A549 (cell line): ENCODE measurements at regions not wholly inside any gene's neighbourhood (a gene's known extent, or its start where the extent isn't known, plus 50 kb on each side); places are given as distances from the start of the nearest gene placed in this dataset.

Source experiments
- ATAC-seq, 2 experiments: fragments of 200-7000 bp in 1 of 2; fragments of >200 bp in 1 of 2; cut with Nextera tagmentation in 1 of 2; cut with Tn5 transposase in 1 of 2; 3 replicates each; pipeline versions ENCODE4 v1.8.0 to v1.9.1; 2018 to 2020; ENCODE audit warnings: mild to moderate bottlenecking in 1 of 2, moderate library complexity in 1 of 2
- CTCF ChIA-PET: fragments of 300-600 bp; sonication (Branson Sonifier 250); formaldehyde crosslinking; extraction: SDS; loops from one replicate; lab custom pipeline; 2021; ENCODE audit warnings: antibody characterized with exemption, inconsistent platforms; lab: Yijun Ruan, JAX
- POLR2A ChIA-PET: fragments of 350-600 bp; formaldehyde crosslinking; extraction: SDS; loops from one replicate; lab custom pipeline; 2021; ENCODE audit warnings: antibody characterized with exemption, inconsistent platforms; lab: Yijun Ruan, JAX
- DNase-seq, 2 experiments: peaks; one replicate each; pipeline versions ENCODE4 v3.0.0 to v3.0.0-alpha.2; 2011 to 2016; ENCODE audit warnings: low read depth in 1 of 2, low spot score in 1 of 2
- FAIRE-seq: peaks from 2 replicates; lab custom pipeline; 2011; peaks lifted over from hg19 to GRCh38; lab: Jason Lieb, UNC
- H3K27ac ChIP-seq, 2 experiments: fragments of >200 bp; sonication (Bioruptor Twin); formaldehyde crosslinking; 3 replicates each; pipeline ENCODE4 v1.5.1; 2016 to 2017
- H3K4me1 ChIP-seq: fragments of >200 bp; sonication (Bioruptor Twin); formaldehyde crosslinking; 3 replicates; pipeline ENCODE4 v1.6.1; 2016
- H3K4me2 ChIP-seq: fragments of >200 bp; sonication (Bioruptor Twin); formaldehyde crosslinking; 3 replicates; pipeline ENCODE4 v1.6.1; 2016
- H3K4me3 ChIP-seq: fragments of >200 bp; sonication (Bioruptor Twin); formaldehyde crosslinking; 3 replicates; pipeline ENCODE4 v1.5.1; 2016
- H3K9me3 ChIP-seq: fragments of >200 bp; sonication (Bioruptor Twin); formaldehyde crosslinking; 3 replicates; pipeline ENCODE4 v1.6.1; 2016
- CBX2 ChIP-seq: fragments of 200-600 bp; sonication (generic); IDR thresholded peaks from 2 replicates; pipeline ENCODE4 v1.6.1; 2016; ENCODE audit warnings: low read depth, mild to moderate bottlenecking, borderline replicate concordance
- CBX8 ChIP-seq: fragments of 200-600 bp; sonication (generic); IDR thresholded peaks from 2 replicates; pipeline ENCODE4 v1.6.1; 2016
- CEBPB ChIP-seq, 2 experiments: fragments of >200 bp in 1 of 2; sonication (Bioruptor Twin) in 1 of 2; formaldehyde crosslinking in 1 of 2; IDR thresholded peaks; 2 replicates each; pipeline ENCODE4 v1.6.1; 2012 to 2016
- CHD2 ChIP-seq: fragments of 150-350 bp; IDR thresholded peaks from 2 replicates; pipeline ENCODE4 v1.6.1; 2014; ENCODE audit warnings: low read length; ENCODE audit not compliant: partially characterized antibody
- FOSB ChIP-seq: fragments of 250-450 bp; sonication (Bioruptor Pico); IDR thresholded peaks from 2 replicates; pipeline ENCODE4 v1.5.0; 2020; ENCODE audit warnings: mild to moderate bottlenecking, moderate library complexity
- FOXS1 ChIP-seq: fragments of 250-450 bp; sonication (Bioruptor Pico); IDR thresholded peaks from 2 replicates; pipeline ENCODE4 v1.5.0; 2020; ENCODE audit warnings: mild to moderate bottlenecking, moderate library complexity
- GATA3 ChIP-seq: IDR thresholded peaks from 2 replicates; pipeline ENCODE4 v1.6.1; 2012; ENCODE audit warnings: borderline replicate concordance
- HDAC2 ChIP-seq: fragments of 200-600 bp; sonication (generic); IDR thresholded peaks from 2 replicates; pipeline ENCODE4 v1.6.1; 2016
- HEYL ChIP-seq: fragments of 250-450 bp; sonication (Bioruptor Pico); IDR thresholded peaks from 2 replicates; pipeline ENCODE4 v1.8.0; 2021; ENCODE audit warnings: mild to moderate bottlenecking, moderate library complexity
- KDM1A ChIP-seq: fragments of 200-600 bp; sonication (generic); IDR thresholded peaks from 2 replicates; pipeline ENCODE4 v1.6.1; 2016; ENCODE audit warnings: low read depth, mild to moderate bottlenecking
- KDM5A ChIP-seq: fragments of 200-600 bp; sonication (generic); IDR thresholded peaks from 2 replicates; pipeline ENCODE4 v1.6.1; 2016; ENCODE audit warnings: antibody characterized with exemption, mild to moderate bottlenecking
- NFE2L2 ChIP-seq: fragments of 150-350 bp; conservative IDR thresholded peaks from 2 replicates; pipeline ENCODE4 v1.6.1; 2014; ENCODE audit warnings: low read length
- NPAS2 ChIP-seq: fragments of 250-450 bp; sonication (Bioruptor Pico); IDR thresholded peaks from 2 replicates; pipeline ENCODE4 v1.8.0; 2022; ENCODE audit warnings: mild to moderate bottlenecking, moderate library complexity, borderline replicate concordance
- NR3C1 ChIP-seq: fragments of >200 bp; sonication (Bioruptor Twin); formaldehyde crosslinking; IDR thresholded peaks from 3 replicates; pipeline ENCODE4 v1.6.1; 2017
- POLR2A ChIP-seq: IDR thresholded peaks from 2 replicates; pipeline ENCODE4 v1.6.1; 2012; ENCODE audit warnings: mild to moderate bottlenecking, low read length
- RAD21 ChIP-seq, 2 experiments: fragments of >200 bp in 1 of 2; sonication (Bioruptor Twin) in 1 of 2; formaldehyde crosslinking in 1 of 2; IDR thresholded peaks in 1 of 2; conservative IDR thresholded peaks in 1 of 2; 2 replicates in 1 of 2; 3 replicates in 1 of 2; pipeline ENCODE4 v1.6.1; 2012 to 2018; ENCODE audit warnings: inconsistent platforms in 1 of 2
- RARB ChIP-seq: fragments of 250-450 bp; sonication (Bioruptor Pico); IDR thresholded peaks from 2 replicates; pipeline ENCODE4 v1.8.0; 2021; ENCODE audit warnings: mild to moderate bottlenecking, moderate library complexity
- RCOR1 ChIP-seq: fragments of 150-350 bp; IDR thresholded peaks from 2 replicates; pipeline ENCODE4 v1.6.1; 2014; ENCODE audit warnings: antibody characterized with exemption, low read length, low read depth
- RFX5 ChIP-seq: fragments of 450-650 bp; IDR thresholded peaks from 2 replicates; pipeline ENCODE4 v1.7.1; 2014; ENCODE audit warnings: antibody characterized with exemption, mild to moderate bottlenecking, moderate library complexity
- RNF2 ChIP-seq: fragments of 200-600 bp; sonication (generic); IDR thresholded peaks from 2 replicates; pipeline ENCODE4 v1.6.1; 2016; ENCODE audit warnings: low read depth, mild to moderate bottlenecking, antibody characterized with exemption, moderate library complexity, borderline replicate concordance
- SMC3 ChIP-seq: fragments of >200 bp; sonication (Bioruptor Twin); formaldehyde crosslinking; IDR thresholded peaks from 3 replicates; pipeline ENCODE4 v1.6.1; 2018; ENCODE audit warnings: inconsistent platforms
- SREBF2 ChIP-seq: fragments of 450-650 bp; IDR thresholded peaks from 2 replicates; pipeline ENCODE4 v1.6.1; 2014; ENCODE audit warnings: mild to moderate bottlenecking, moderate library complexity
- TP53 ChIP-seq: fragments of 250-450 bp; sonication (Bioruptor Pico); IDR thresholded peaks from 2 replicates; pipeline ENCODE4 v1.5.0; 2021; ENCODE audit warnings: mild to moderate bottlenecking, moderate library complexity
- ZSCAN20 ChIP-seq: fragments of 250-450 bp; sonication (Bioruptor Pico); IDR thresholded peaks from 2 replicates; pipeline ENCODE4 v1.8.0; 2022; ENCODE audit warnings: mild to moderate bottlenecking, moderate library complexity
- WGBS: methylation state at CpG from one replicate; pipeline ENCODE4 v1.1.6; 2017; ENCODE audit errors: missing lambda C conversion rate; 5-methylcytosine and 5-hydroxymethylcytosine counted together
- TF ChIP-seq, protein P1 (sequence below): IDR thresholded peaks from 2 replicates; pipeline ENCODE4 v1.6.1; 2012
- TF ChIP-seq, protein P2 (sequence below): fragments of >200 bp; sonication (Bioruptor Twin); formaldehyde crosslinking; IDR thresholded peaks from 3 replicates; pipeline ENCODE4 v1.5.1; 2016
- TF ChIP-seq, protein P3 (sequence below): fragments of 450-650 bp; IDR thresholded peaks from 2 replicates; pipeline ENCODE4 v1.6.1; 2014; ENCODE audit warnings: antibody characterized with exemption
- TF ChIP-seq, protein P4 (sequence below): IDR thresholded peaks from 2 replicates; pipeline ENCODE4 v1.6.1; 2012; ENCODE audit warnings: low read depth, borderline replicate concordance
- TF ChIP-seq, protein P5 (sequence below): fragments of 250-450 bp; sonication (Bioruptor Pico); IDR thresholded peaks from 2 replicates; pipeline ENCODE4 v1.5.0; 2020; ENCODE audit warnings: low read depth, mild to moderate bottlenecking, moderate library complexity

DNA sequence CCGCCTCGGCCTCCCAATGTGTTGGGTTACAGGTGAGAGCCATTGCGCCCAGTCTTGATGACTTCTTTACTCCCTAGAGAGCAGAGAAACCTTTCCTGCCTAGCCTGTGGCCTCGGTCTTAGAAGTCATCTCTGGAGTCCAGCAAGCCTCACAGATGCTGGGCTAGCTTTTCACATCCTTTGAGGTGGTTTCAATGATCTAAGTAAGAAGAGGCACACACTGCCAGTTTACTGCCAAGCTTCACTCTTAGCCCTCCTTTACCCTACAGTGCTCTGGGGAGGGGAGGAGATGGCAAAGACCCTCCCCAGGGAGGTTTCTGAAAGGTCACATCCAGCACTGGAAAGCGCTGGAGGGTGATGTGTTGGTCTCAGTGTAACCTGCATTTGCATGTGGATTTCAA, 304.8 kb downstream of the PCNX1 start:
- H3K4me1 ChIP-seq: no peaks in the 10 kb centered on the region

DNA sequence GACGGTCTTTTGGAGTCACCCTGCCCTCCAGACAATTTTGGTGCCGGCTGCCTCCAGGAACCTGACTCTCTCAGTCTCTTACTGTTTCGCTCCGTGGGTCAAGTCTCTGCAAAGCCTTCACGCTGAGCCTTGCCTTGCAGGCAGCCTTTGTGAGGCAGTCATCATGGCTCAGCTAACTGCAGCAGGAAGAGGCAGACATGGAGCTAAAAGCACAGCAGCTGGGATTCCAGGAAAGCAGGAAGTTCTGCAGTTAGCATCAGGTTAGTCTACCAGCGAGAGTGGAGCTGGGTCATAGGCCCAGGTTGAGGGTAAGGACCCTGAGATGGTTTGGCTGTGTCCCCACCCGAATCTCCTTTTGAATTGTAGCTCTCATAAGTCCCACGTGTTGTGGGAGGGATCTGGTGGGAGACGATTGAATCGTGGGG, 305.4 kb downstream of the PCNX1 start:
- TF ChIP-seq NPAS2 (CRISPR knock-in tag) (no peak), RCOR1 (no peak), NR3C1 (no peak), HEYL (no peak), KDM5A (no peak), GATA3 (no peak), CBX2 (no peak), TP53 (CRISPR knock-in tag) (no peak), SREBF2 (no peak), POLR2A (no peak), RFX5 (no peak), KDM1A (no peak), RNF2 (no peak), FOXS1 (CRISPR knock-in tag) (no peak)
- TF ChIP-seq, protein P1, sequence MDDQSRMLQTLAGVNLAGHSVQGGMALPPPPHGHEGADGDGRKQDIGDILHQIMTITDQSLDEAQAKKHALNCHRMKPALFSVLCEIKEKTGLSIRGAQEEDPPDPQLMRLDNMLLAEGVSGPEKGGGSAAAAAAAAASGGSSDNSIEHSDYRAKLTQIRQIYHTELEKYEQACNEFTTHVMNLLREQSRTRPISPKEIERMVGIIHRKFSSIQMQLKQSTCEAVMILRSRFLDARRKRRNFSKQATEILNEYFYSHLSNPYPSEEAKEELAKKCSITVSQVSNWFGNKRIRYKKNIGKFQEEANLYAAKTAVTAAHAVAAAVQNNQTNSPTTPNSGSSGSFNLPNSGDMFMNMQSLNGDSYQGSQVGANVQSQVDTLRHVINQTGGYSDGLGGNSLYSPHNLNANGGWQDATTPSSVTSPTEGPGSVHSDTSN: no peak
- TF ChIP-seq, protein P2, sequence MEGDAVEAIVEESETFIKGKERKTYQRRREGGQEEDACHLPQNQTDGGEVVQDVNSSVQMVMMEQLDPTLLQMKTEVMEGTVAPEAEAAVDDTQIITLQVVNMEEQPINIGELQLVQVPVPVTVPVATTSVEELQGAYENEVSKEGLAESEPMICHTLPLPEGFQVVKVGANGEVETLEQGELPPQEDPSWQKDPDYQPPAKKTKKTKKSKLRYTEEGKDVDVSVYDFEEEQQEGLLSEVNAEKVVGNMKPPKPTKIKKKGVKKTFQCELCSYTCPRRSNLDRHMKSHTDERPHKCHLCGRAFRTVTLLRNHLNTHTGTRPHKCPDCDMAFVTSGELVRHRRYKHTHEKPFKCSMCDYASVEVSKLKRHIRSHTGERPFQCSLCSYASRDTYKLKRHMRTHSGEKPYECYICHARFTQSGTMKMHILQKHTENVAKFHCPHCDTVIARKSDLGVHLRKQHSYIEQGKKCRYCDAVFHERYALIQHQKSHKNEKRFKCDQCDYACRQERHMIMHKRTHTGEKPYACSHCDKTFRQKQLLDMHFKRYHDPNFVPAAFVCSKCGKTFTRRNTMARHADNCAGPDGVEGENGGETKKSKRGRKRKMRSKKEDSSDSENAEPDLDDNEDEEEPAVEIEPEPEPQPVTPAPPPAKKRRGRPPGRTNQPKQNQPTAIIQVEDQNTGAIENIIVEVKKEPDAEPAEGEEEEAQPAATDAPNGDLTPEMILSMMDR: no peak
- TF ChIP-seq, protein P3, sequence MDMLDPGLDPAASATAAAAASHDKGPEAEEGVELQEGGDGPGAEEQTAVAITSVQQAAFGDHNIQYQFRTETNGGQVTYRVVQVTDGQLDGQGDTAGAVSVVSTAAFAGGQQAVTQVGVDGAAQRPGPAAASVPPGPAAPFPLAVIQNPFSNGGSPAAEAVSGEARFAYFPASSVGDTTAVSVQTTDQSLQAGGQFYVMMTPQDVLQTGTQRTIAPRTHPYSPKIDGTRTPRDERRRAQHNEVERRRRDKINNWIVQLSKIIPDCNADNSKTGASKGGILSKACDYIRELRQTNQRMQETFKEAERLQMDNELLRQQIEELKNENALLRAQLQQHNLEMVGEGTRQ: no peak
- TF ChIP-seq, all 56 proteins: peak for 0

More for the DNA sequence above, 304.8 kb downstream of the PCNX1 start:
- Histone ChIP-seq H3K4me2 (no peak overlapping the region), H3K4me3 (no peak overlapping the region), H3K9me3 (no peaks in the 10 kb centered on the region), H3K27ac (no peak overlapping the region)
- TF ChIP-seq, protein P4, sequence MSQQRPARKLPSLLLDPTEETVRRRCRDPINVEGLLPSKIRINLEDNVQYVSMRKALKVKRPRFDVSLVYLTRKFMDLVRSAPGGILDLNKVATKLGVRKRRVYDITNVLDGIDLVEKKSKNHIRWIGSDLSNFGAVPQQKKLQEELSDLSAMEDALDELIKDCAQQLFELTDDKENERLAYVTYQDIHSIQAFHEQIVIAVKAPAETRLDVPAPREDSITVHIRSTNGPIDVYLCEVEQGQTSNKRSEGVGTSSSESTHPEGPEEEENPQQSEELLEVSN: no peak
- TF ChIP-seq NFE2L2: no peak
- TF ChIP-seq CBX2: no peak
- FAIRE-seq (no peak), DNase-seq (no peak), ATAC-seq (no peak)
- 49% methylated on average over 3 of the region's 5 CpGs for WGBS
- POLR2A ChIA-PET: no interaction called here
- CTCF ChIA-PET: interaction anchor here (0.8 to 1.4 kb wide), 2 partner anchors 13 to 30 kb away, joined by 3 to 4 read pairs; no protein-coding TSS in a partner anchor

DNA sequence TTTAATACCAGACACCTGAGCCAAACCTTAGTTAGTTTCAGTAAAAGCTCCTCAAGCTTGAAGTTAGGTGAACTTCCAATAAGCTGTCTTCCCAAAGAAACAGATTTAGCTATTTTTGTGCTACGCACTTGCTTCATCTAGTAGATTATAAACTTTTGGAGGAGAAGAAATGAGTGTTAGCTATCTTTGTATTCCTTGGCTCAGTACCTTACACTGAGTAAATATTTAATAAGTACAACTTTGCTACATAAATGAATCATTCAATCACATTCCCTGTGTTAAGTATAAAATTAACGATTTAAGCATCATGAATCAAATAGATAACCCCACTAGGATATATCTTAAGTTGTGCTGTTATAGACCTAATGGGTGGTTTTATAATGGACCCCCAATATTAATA, 307.0 kb downstream of the PCNX1 start:
- DNase-seq (no peak), FAIRE-seq (no peak), ATAC-seq (no peak)
- ChIA-PET POLR2A (no interaction called here), CTCF (interaction anchor here (1.3 kb wide), 1 partner anchor 14 kb away, joined by 4 read pairs; no protein-coding TSS in a partner anchor)
- H3K4me2 ChIP-seq: no peak overlapping the region
- H3K4me1 ChIP-seq: no peaks in the 10 kb centered on the region
- no peak overlapping the region for H3K27ac ChIP-seq
- no peaks in the 10 kb centered on the region for H3K9me3 ChIP-seq
- 42% methylated on average over 2 of the region's 2 CpGs for WGBS
- H3K4me3 ChIP-seq: no peak overlapping the region
- no peak for TF ChIP-seq CHD2
- no peak for TF ChIP-seq NR3C1
- TF ChIP-seq RCOR1: no peak
- TF ChIP-seq KDM5A: no peak
- no peak for TF ChIP-seq HDAC2
- TF ChIP-seq ZSCAN20 (CRISPR knock-in tag): no peak
- TF ChIP-seq, protein P1: no peak
- no peak for TF ChIP-seq CBX8
- TF ChIP-seq, protein P5, sequence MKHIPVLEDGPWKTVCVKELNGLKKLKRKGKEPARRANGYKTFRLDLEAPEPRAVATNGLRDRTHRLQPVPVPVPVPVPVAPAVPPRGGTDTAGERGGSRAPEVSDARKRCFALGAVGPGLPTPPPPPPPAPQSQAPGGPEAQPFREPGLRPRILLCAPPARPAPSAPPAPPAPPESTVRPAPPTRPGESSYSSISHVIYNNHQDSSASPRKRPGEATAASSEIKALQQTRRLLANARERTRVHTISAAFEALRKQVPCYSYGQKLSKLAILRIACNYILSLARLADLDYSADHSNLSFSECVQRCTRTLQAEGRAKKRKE (CRISPR knock-in tag): no peak
- no peak for TF ChIP-seq CEBPB (IDR thresholded peaks at IDR 0.05)
- TF ChIP-seq, protein P3: no peak
- TF ChIP-seq FOSB (CRISPR knock-in tag): no peak
- TF ChIP-seq SMC3: no peak
- TF ChIP-seq RAD21 (conservative IDR thresholded peaks at IDR 0.05 in 1 of 2, IDR thresholded peaks at IDR 0.05 in 1 of 2): no peak
- no peak for TF ChIP-seq RARB

More for the DNA sequence above, 305.4 kb downstream of the PCNX1 start:
- no peak for DNase-seq
- Histone ChIP-seq H3K27ac (no peak overlapping the region), H3K4me2 (no peak overlapping the region), H3K4me1 (no peaks in the 10 kb centered on the region), H3K4me3 (no peak overlapping the region), H3K9me3 (no peaks in the 10 kb centered on the region)
- WGBS: 30% methylated on average over 10 of the region's 10 CpGs
- no peak for FAIRE-seq
- CTCF ChIA-PET: interaction anchor here (0.6 to 1.4 kb wide), 3 partner anchors 13 to 920 kb away, joined by 3 to 4 read pairs (median 3); no protein-coding TSS in a partner anchor
- no peak for ATAC-seq
- POLR2A ChIA-PET: interaction anchor here (0.6 kb wide), 1 partner anchor 9 kb away, joined by 4 read pairs; no protein-coding TSS in a partner anchor
